ENCODE measurements at regions not wholly inside any gene's neighbourhood (a gene's known extent, or its start where the extent isn't known, plus 50 kb on each side); places are given as distances from the start of the nearest gene placed in this dataset.

DNA sequence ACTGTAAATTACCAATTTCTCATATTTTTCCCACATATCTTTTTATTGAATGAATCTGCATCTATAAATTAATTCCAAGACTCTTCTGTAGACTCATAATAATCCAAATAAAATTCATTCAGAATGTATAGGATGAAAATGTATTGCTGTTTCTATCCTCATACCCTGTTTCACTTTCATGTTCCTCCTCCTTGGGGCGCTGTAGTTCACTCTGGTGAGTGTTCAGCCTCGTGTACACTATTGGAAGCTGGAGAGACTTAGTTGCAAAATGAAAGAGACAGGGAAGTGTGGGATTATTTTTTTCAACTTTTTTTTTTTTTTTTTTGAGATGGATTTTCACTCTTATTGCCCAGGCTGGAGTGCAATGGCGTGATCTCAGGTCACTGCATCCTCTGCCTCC is 296.1 kb downstream of the TLL1 start:
- TF ChIP-seq CTCF (IDR thresholded peaks at IDR 0.05; ENCODE audit: insufficient read depth, low read length) (no peak), POLR2AphosphoS5 (IDR thresholded peaks at IDR 0.05; ENCODE audit: low read depth) (no peak), GABPA (IDR thresholded peaks at IDR 0.05; ENCODE audit: low read depth) (no peak), REST (IDR thresholded peaks at IDR 0.05; ENCODE audit: insufficient replicate concordance, low read depth) (no peak), SPI1 (IDR thresholded peaks at IDR 0.05; ENCODE audit: borderline replicate concordance, low read depth) (no peak)

Data from HL-60 (cell line).